Tibial nerve (tissue), 4 donors: ENCODE measurements at regions not wholly inside any gene's neighbourhood (a gene's known extent, or its start where the extent isn't known, plus 50 kb on each side); places are given as distances from the start of the nearest gene placed in this dataset.

Source experiments
- DNase-seq, 2 donors: peaks; one replicate each; pipeline ENCODE4 v3.0.0-alpha.2; 2019; ENCODE audit warnings: low spot score in 2 of 2
- H3K27ac ChIP-seq, 4 donors: fragments of 200-600 bp; sonication (generic) in 3 of 4; one replicate each; pipeline ENCODE4 v1.5.1; 2017 to 2019; ENCODE audit warnings: mild to moderate bottlenecking in 1 of 4
- H3K27me3 ChIP-seq, 2 donors: fragments of 200-600 bp; sonication (generic) in 1 of 2; one replicate each; pipeline versions ENCODE4 v1.5.1 to v1.6.0; 2017 to 2019
- H3K36me3 ChIP-seq, 3 donors: fragments of 200-600 bp; sonication (generic); one replicate each; pipeline ENCODE4 v1.5.1; 2018 to 2019
- H3K4me1 ChIP-seq, 4 donors: fragments of 200-600 bp; sonication (generic) in 3 of 4; one replicate each; pipeline ENCODE4 v1.5.1; 2017 to 2019
- H3K4me3 ChIP-seq, 4 donors: fragments of 200-600 bp; sonication (generic) in 3 of 4; one replicate each; pipeline ENCODE4 v1.5.1; 2017 to 2019; ENCODE audit warnings: mild to moderate bottlenecking in 1 of 4, moderate library complexity in 1 of 4
- H3K9me3 ChIP-seq, 4 donors: fragments of 200-600 bp; sonication (generic) in 3 of 4; one replicate each; pipeline ENCODE4 v1.5.1; 2017 to 2019
- EP300 ChIP-seq, 2 donors: sonication (generic); formaldehyde crosslinking; IDR thresholded peaks; one replicate each; pipeline ENCODE4 v1.6.1; 2017; ENCODE audit warnings: antibody characterized with exemption in 2 of 2, mild to moderate bottlenecking in 1 of 2
- POLR2A ChIP-seq, 2 donors: fragments of 450-650 bp; IDR thresholded peaks; one replicate each; pipeline ENCODE4 v1.6.1; 2017; ENCODE audit warnings: antibody characterized with exemption in 2 of 2, mild to moderate bottlenecking in 2 of 2, moderate library complexity in 2 of 2
- WGBS, 2 donors: methylation state at CpG; one replicate each; pipeline ENCODE4 v1.1.5; 2018; 5-methylcytosine and 5-hydroxymethylcytosine counted together
- TF ChIP-seq, protein P1 (sequence below), 5 experiments: fragments of 200-600 bp in 3 of 5; fragments of 450-650 bp in 2 of 5; sonication (generic) in 3 of 5; IDR thresholded peaks; one replicate each; pipeline ENCODE4 v1.5.1; 2016 to 2019; ENCODE audit warnings: antibody characterized with exemption in 5 of 5, mild to moderate bottlenecking in 3 of 5, moderate library complexity in 2 of 5

DNA sequence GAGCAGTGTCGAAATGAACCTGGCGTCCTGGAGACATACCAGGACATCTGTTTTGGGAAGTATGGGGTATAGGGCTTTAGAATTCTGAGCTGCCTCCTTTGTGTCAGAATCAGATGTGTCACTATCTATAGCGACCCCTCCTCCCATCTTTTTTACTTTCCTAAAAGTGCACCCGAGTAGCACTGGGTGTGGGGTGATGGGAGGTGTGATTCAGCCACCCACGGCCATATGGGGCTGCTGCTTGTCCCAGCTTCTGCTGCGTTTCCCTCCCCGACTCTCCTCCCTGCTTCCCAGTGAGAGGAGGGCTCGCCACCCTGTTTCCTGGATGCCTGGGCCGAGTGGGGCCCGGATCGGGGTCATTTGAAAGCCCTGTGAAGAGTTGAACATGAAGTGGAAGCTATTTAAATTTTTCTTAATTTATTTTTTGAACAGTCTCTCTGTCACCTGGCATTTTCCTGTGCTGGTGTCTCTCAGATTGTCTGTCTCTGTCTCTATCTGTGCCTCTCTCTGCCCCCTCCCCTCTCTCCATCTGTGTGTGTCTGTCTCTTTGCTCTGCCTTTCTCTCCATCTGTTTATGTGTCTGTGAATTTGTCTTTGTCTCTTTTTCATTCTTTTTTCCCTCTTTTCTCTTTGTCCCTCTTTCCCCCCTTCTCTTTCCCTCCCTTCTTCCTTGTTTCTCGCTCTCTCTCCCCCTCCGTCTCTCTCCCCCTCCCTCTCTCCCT lies 638.8 kb upstream of the EEF2KMT start:
- WGBS, 2 donors, result 48 to 51% methylated on average over 13 of the region's 13 CpGs
- H3K27me3 ChIP-seq, result no peaks in the 10 kb centered on the region
- H3K9me3 ChIP-seq, result peaks cover 0 to 14% (median 0%) of the 10 kb centered on the region in 4 donors
- no peak overlapping the region for H3K4me3 ChIP-seq
- H3K4me1 ChIP-seq, result no peaks in the 10 kb centered on the region
- no peaks in the 10 kb centered on the region for H3K36me3 ChIP-seq
- no peak overlapping the region for H3K27ac ChIP-seq
- no peak for TF ChIP-seq POLR2A (IDR thresholded peaks at IDR 0.05)
- no peak for TF ChIP-seq EP300 (IDR thresholded peaks at IDR 0.05)
- TF ChIP-seq, protein P1, sequence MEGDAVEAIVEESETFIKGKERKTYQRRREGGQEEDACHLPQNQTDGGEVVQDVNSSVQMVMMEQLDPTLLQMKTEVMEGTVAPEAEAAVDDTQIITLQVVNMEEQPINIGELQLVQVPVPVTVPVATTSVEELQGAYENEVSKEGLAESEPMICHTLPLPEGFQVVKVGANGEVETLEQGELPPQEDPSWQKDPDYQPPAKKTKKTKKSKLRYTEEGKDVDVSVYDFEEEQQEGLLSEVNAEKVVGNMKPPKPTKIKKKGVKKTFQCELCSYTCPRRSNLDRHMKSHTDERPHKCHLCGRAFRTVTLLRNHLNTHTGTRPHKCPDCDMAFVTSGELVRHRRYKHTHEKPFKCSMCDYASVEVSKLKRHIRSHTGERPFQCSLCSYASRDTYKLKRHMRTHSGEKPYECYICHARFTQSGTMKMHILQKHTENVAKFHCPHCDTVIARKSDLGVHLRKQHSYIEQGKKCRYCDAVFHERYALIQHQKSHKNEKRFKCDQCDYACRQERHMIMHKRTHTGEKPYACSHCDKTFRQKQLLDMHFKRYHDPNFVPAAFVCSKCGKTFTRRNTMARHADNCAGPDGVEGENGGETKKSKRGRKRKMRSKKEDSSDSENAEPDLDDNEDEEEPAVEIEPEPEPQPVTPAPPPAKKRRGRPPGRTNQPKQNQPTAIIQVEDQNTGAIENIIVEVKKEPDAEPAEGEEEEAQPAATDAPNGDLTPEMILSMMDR (IDR thresholded peaks at IDR 0.05), result no peak
- DNase-seq, result no peak

GRCh38 chr16:5735444-5735843 lies 637.8 kb upstream of the EEF2KMT start:
- Histone ChIP-seq H3K4me1 (no peaks in the 10 kb centered on the region), H3K27me3 (no peaks in the 10 kb centered on the region), H3K4me3 (no peak overlapping the region), H3K9me3 (peaks cover 0 to 9% (median 0%) of the 10 kb centered on the region in 4 donors), H3K27ac (no peak overlapping the region), H3K36me3 (no peaks in the 10 kb centered on the region)
- TF ChIP-seq EP300 (IDR thresholded peaks at IDR 0.05) (no peak), POLR2A (IDR thresholded peaks at IDR 0.05) (no peak)
- DNase-seq, result no peak
- WGBS, 2 donors, result 91 to 92% methylated on average over 12 of the region's 12 CpGs

DNA sequence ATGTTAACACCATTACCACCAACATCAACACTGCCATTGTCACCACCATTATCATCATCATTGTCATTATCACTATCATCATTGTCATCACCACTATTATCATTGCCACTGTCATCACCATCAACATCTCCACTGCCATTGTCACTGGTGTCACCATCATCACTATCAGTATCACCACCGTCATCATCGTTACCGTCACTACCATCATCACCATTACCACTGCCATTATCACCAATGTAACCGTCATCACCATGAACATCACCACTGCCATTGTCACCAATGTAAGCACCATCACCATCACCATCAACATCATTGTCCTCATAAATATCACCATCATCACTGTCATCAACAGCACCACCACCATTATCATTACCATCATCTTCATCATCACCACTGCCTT lies 633.2 kb upstream of the EEF2KMT start:
- DNase-seq, result no peak
- peaks cover 0 to 7% (median 0%) of the 10 kb centered on the region in 4 donors for H3K9me3 ChIP-seq
- no peaks in the 10 kb centered on the region for H3K36me3 ChIP-seq
- H3K27ac ChIP-seq, result no peak overlapping the region
- H3K4me1 ChIP-seq, result no peaks in the 10 kb centered on the region
- TF ChIP-seq EP300 (IDR thresholded peaks at IDR 0.05) (no peak), POLR2A (IDR thresholded peaks at IDR 0.05) (no peak)
- TF ChIP-seq, protein P1 (IDR thresholded peaks at IDR 0.05), result no peak
- WGBS, 2 donors, result 92 to 98% methylated on average over 4 of the region's 4 CpGs
- H3K27me3 ChIP-seq, result no peaks in the 10 kb centered on the region
- H3K4me3 ChIP-seq, result no peak overlapping the region

DNA sequence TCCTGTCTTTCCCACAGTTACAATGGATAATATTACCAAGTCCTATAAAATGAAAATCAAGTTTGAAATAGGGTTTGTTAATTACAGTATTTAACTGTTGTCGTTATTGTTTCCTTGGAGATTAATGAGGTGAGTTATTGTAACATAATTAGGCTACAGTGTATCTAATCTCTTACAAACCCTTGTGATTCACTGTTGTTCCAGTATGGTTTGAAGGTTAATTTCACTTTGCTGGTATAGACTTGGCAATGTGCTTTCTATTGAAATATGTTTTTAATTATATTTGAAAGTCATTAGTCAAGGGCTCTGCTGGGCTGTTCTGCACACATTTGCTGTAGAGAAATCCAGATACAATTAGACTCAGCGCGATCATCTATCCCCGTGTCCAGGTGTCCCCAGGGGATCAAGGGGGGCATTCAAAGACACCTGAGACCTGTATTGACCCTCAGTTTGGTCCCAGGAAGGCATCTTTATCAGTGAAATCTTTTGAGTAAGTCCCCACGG lies 624.6 kb upstream of the EEF2KMT start:
- no peak overlapping the region for H3K27ac ChIP-seq
- no peak for TF ChIP-seq POLR2A (IDR thresholded peaks at IDR 0.05)
- TF ChIP-seq, protein P1 (IDR thresholded peaks at IDR 0.05), result no peak
- no peak overlapping the region for H3K4me3 ChIP-seq
- H3K27me3 ChIP-seq, result no peaks in the 10 kb centered on the region
- no peak for DNase-seq
- no peaks in the 10 kb centered on the region for H3K36me3 ChIP-seq
- WGBS, 2 donors, result 82 to 84% methylated on average over 5 of the region's 5 CpGs
- no peaks in the 10 kb centered on the region for H3K4me1 ChIP-seq
- peaks cover 0 to 3% (median 0%) of the 10 kb centered on the region in 4 donors for H3K9me3 ChIP-seq

DNA sequence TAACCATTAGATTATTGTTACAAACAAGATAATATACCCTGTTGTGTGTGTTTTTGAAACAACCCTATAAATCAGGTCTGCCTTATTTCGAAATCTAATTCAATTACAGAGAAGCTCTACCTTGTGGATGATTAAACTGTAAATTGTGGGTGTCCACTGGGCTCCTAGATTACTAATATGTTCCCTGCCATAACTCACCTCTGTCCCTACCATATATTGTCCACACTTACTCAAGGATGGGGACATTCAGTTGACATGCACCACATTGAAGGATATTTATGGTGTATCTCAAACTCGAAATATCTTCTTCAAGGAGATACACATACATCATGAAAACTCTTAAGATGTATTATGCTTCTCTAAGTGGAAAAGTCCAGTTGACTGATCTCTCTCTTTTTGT lies 617.6 kb upstream of the EEF2KMT start:
- H3K4me1 ChIP-seq, result no peaks in the 10 kb centered on the region
- H3K27me3 ChIP-seq, result no peaks in the 10 kb centered on the region
- H3K36me3 ChIP-seq, result no peaks in the 10 kb centered on the region
- 66 to 72% methylated on average over 2 of the region's 2 CpGs for WGBS, 2 donors
- TF ChIP-seq, protein P1 (IDR thresholded peaks at IDR 0.05), result no peak
- no peak for TF ChIP-seq POLR2A (IDR thresholded peaks at IDR 0.05)
- TF ChIP-seq EP300 (IDR thresholded peaks at IDR 0.05), result no peak
- DNase-seq, result no peak
- H3K27ac ChIP-seq, result no peak overlapping the region
- no peak overlapping the region for H3K4me3 ChIP-seq
- peaks cover 0 to 16% (median 0%) of the 10 kb centered on the region in 4 donors for H3K9me3 ChIP-seq
